SHP77 treated with DMSO at 0.1 percent for 48 hours (cell line): ENCODE measurements at regions not wholly inside any gene's neighbourhood (a gene's known extent, or its start where the extent isn't known, plus 50 kb on each side); places are given as distances from the start of the nearest gene placed in this dataset.

Experiments
- DNase-seq: peaks from one replicate; lab custom pipeline; 2025; lab: John Stamatoyannopoulos, UW

DNA sequence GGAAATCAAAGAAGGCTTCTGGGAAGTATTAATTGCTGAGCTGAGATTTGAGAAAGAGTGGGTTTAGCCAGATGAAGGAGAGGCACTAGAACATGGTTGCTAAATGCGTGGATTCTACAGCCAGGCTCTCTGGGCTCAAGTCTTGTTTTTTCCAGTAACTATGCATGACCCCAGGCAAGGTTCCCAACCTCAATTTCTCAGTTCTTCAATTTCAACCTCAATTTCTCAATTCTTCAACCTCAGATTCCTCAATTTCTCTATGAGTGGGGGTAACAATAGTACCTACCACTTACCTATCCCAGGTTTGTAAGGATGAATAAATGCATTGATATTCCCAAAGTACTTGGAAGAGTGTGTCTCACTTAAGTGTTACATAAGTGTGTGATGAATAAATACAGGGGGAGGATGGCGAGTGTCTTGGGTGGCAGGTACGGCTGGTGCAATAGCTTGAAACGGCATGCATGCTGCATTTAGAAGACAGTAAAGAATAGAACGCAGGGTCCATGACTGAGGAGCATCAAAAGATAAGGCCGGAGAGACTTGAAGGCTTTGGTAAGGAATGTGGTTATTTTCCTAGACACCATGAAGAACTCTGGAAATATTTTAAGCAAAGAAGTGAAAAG, 149.1 kb upstream of the ATP2B1 start:
- DNase-seq: no peak

GRCh38 chr12:89856431-89856830, 147.8 kb upstream of the ATP2B1 start:
- no peak for DNase-seq

DNA sequence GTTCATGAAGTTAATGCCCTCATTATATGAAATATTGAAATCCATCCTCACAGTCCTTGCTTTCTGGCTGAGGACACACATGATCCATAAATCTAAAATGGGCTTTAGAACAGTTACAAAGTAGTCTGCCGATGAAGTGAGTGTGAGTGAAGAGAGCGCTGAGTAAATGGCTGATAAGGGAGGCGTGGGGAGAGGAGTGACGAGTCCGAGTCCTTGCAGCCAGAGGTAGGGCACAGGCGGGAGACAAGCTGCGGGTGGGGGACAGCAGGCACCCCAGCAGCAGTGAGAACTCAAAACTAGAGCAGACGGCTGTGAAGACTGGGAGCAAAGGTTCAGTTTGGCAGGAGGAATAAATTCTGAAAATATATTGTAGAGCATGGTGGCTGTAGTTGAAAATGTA, 140.1 kb upstream of the ATP2B1 start:
- DNase-seq: no peak

GRCh38 chr12:89846473-89847055, 137.9 kb upstream of the ATP2B1 start:
- no peak for DNase-seq

DNA sequence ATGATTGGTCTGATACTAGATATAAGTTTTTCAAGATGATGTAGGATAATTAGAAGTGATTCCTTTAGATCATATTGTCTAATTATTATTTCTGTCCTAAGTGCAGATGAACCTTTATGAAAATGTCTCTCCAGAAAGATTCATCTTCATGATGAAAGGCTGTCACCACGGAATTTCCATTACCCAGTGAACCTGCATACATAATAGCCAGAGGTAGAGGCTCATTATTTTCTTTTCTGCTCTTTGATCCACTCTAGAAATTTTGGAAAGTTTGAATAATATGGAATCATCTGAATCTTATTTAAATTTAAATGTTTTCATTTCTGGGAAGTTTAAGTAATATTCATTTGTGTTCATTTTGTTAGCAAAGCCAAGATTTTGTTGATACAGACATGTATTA, 137.1 kb upstream of the ATP2B1 start:
- no peak for DNase-seq

DNA sequence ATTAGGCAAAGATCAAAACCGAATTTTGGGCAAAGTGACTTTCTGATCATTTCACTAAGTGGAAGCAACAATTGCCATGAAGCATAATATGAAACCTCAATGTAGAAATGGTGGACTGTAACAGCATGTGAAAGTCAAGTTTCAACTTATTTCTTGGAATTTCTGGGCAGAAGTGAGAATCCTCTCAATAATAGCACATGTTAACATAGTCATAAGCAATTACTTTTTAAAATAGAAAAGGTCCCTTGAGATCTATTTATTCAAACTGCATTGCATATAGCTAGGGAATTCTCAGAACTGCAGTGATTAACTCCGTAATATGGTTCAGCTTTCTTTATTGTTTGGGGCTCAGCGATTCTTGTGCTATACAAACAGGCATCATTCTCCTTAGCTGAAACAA, 136.7 kb upstream of the ATP2B1 start:
- no peak for DNase-seq

DNA sequence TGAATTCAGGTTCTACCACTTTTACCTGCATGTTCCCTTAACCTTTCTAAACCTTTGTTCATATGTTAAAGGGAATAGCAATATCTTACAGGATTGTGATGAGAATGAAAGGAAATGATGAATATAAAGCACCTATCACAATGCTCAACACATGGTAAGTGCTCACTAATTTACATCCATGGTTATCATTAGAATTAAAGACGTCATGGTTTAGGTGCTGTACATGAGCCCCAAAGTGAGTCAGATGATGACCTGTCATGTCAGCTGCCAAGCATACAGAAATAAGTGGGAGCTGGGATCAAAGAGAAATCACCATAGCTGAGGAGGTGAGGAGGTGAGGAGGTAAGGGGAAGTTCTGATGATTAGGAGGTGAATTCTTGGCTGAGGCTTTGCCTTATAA, 135.9 kb upstream of the ATP2B1 start:
- no peak for DNase-seq

- DNase-seq: peak; percentile 45
Observed at GRCh38 chr12:89840162-89840922, 131.7 kb upstream of the ATP2B1 start.

- no peak for DNase-seq
Observed at GRCh38 chr12:89839444-89839843, 130.8 kb upstream of the ATP2B1 start.

GRCh38 chr12:89838833-89839232, 130.2 kb upstream of the ATP2B1 start:
- peak; percentile 39 for DNase-seq

- DNase-seq: no peak
Observed at GRCh38 chr12:89836026-89836425, 127.4 kb upstream of the ATP2B1 start.

- DNase-seq: no peak
Observed at GRCh38 chr12:89834676-89835075, 126.0 kb upstream of the ATP2B1 start.

DNA sequence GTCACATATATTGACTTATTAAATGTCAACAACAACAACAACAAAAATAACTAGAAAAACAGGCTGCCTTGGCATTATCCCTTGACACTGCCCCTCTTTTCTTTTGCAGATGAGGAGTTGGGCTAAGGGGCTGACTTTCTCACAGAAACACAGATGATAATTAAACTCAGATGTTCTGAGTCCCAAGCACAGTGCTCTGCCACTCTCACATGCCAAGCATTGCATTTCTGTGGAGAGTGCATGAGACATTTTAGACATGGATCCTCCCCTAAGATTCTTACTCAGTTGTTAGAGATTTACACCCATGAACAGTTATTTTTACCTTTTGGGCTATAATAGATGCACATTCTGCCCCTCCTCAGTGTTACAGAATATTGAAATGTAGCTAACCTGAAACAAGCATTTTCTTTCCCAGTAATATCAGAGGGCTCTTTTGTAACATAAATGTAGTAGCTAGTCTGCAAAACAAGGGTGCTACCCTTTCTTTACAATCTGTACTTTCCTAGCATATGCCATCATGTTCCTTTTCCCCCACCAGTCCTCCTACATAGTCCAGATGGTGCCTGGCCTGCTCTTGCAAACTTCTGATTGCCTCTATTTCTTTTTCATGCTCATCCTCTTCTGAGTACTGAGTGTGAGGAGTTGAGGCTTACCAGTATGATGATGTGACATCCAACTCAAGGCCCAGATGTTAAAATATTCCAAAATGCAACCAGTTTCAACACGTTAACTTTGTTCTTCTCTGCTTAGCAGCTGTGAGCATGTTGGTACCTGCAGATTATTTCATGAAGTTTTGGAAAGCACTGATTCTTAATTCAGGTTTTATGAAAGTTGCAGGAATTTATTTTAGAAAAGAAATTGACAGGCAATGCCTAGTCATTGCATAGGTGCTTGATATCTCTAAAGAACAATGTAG, 125.0 kb upstream of the ATP2B1 start:
- no peak for DNase-seq

DNA sequence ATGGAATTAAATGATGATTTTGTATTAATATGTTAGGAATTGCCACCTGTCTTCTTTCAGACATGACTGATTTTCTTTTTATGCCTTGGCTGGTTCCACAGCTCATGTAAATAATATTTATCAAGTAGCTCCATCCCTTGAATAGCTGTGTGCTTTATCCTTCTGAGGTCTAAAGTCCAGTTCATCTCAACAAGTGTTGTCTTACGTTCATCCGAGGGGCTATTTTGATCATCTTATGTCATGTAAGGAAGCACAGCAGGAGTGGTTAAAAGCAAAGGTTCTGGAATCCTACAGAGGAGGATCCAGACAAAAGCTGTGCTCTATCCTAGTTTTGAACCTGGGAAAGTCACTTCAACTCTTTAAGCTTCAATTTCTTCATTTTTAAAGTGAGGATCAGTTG, 123.7 kb upstream of the ATP2B1 start:
- DNase-seq: no peak

DNA sequence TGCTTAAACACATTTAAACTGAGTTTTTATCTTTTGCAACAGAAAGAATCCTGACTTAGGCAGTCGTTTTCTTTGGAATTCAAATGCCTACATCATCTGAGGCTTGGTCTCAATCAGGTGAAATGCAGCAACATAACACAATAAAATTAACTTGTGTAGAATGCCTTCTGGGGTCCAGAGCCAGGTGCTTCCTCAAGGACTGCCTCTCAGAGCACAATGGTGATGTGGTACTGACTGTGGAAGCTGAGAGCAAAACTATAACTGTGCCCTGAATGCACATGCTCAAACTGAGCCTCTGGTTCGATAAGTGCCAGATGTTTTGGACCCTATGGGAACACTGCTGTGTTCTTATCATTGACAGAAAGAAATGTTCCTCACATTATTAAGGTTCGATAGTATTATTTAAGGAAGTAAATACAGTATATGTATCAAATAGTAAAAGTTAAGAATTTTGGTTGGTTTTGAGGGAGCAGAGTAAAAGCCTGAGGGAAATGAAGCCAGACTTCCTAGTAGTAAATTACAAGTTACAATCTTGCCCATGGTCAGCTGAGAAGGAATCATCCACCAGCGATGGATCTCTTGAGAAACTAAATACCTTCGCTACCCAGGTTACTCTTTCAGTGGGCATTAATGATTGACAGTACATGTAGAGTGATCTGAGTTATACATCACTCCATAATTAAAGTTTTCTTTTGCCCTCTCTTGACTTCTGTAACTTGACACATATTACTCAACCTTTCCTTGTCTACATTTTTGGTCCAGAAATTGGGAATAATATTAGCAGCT, 122.9 kb upstream of the ATP2B1 start:
- no peak for DNase-seq

GRCh38 chr12:89829434-89829975, 120.9 kb upstream of the ATP2B1 start:
- no peak for DNase-seq

DNA sequence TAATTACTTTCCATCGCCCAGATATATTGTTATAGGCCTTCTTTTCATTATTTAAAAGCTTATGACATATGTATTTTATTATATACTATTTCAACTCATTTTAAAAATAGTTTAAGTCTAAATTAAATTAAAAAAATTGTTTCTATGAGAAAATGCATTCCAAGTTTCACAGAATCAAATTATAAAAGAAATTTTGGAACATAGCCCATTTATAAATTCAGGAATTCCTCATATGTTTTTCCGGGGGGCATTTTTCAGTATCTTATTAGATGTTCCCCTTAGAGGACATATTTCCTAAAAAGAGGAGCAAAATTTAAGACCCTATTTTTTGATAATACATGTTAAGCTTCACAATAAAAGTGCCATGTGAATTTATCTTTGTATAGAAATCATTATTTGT, 119.9 kb upstream of the ATP2B1 start:
- no peak for DNase-seq

DNA sequence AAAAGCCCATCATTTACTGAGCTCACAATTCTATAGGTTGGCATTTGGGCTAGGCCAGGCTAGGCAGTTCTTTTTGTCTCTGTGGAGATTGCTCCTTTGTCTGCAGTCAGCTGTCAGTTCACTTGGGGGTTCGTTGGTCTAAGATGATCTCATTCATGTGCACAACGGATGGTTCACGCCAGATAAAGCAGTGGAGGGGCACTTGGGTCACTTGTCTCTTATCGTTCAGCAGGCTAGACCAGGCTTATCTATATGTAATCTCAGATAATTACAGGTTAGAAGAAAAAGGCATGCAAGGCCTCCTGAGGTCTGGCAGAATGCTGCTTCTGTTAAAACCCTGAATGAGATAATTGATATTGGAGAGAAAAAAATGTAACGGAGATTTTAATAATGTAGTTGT, 119.0 kb upstream of the ATP2B1 start:
- DNase-seq: no peak

DNA sequence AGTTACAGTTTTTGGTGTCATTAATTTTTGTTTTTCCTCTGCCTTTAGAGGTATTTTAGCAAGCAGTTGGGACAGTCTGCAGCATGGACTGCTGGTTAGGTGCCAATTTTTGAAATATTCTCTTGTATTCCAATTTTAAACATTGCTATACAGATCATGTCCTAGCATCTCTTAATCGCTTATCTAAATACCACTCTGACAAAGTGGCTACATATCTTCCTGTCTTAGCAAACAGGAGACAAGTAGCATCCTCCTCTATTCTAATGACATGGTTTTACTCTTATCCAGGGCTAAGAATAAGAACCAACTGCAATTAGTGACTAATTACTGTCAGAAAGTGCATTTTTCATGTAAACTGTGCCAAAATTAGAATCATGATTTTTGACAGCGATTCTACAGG, 117.8 kb upstream of the ATP2B1 start:
- DNase-seq: no peak

DNA sequence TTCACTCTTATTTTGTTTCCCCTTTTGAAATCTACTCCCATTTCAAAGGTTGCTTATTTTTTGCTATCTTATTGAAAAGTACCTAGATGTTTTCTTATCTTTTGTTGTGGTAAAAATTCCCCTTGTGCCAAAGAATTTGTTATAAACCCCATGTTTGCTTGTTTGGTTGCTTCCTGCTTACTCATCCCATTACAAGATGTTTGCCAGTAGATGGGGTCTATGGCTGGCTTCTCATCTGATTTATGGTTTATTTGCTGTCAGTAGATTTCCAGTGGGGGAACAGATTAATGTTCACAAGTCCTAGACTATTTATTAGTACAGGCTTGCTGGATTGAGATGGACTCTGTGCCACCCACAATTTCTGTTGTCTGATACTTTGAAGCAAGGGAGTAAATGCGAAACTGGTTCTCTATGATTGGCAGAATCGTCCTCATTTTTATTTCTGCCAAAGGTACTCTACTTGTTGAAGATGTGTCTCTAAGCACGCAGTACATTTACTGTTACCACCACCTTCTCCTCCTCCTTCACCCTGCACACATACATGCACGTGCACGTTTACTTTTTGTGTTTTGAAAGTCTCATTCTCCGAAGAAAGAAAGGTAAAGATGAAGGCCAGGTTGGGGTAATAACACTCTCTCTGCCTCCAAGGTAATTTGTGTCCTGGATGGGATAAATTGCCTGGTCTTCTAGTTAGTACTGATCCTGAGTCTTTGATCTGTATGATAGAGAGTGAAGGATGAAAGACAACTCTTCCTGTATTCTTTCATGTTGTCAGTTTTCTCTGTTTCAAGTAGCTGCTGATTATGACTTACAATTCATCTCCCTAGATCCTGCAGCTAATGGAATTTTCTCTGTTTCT, 117.2 kb upstream of the ATP2B1 start:
- peak; percentile 57 for DNase-seq
